Activated CD4-positive, CD25-positive, alpha-beta regulatory T cell (primary cell): ENCODE measurements at regions not wholly inside any gene's neighbourhood (a gene's known extent, or its start where the extent isn't known, plus 50 kb on each side); places are given as distances from the start of the nearest gene placed in this dataset.
"Not testable (repeated sequence)": the region's sequence is repeated elsewhere in the genome, so short reads cannot be mapped to it uniquely, and the experiment has no call there.

Experiments
- DNase-seq, 4 experiments: peaks; one replicate each; lab custom pipeline; 2025; lab: John Stamatoyannopoulos, UW

- DNase-seq: no peak
Measured at GRCh38 chr13:39893808-39894207, 238.3 kb downstream of the COG6 start.

GRCh38 chr13:39894586-39894985 is 239.1 kb downstream of the COG6 start:
- DNase-seq: no peak

GRCh38 chr13:39895254-39895653 is 239.8 kb downstream of the COG6 start:
- DNase-seq: no peak

- DNase-seq: no peak
Measured at GRCh38 chr13:39897636-39898035, 242.2 kb downstream of the COG6 start.

GRCh38 chr13:39900106-39900750 is 244.8 kb downstream of the COG6 start:
- DNase-seq: no peak

- no peak for DNase-seq
Measured at GRCh38 chr13:39904959-39905358, 249.5 kb downstream of the COG6 start.

GRCh38 chr13:39909634-39910033 is 254.2 kb downstream of the COG6 start:
- no peak for DNase-seq

- DNase-seq: no peak
Measured at GRCh38 chr13:39910041-39910440, 254.6 kb downstream of the COG6 start.

GRCh38 chr13:39910833-39911232 is 255.4 kb downstream of the COG6 start:
- DNase-seq: no peak

- DNase-seq: no peak
Measured at GRCh38 chr13:39913339-39913738, 257.9 kb downstream of the COG6 start.

GRCh38 chr13:39913928-39914327 is 258.5 kb downstream of the COG6 start:
- DNase-seq: no peak

GRCh38 chr13:39915418-39915817 is 260.0 kb downstream of the COG6 start:
- DNase-seq: no peak

GRCh38 chr13:39916330-39916729 is 260.9 kb downstream of the COG6 start:
- no peak for DNase-seq

GRCh38 chr13:39918620-39919236 is 263.3 kb downstream of the COG6 start:
- DNase-seq: no peak

- DNase-seq: no peak
Measured at GRCh38 chr13:39920613-39921012, 265.2 kb downstream of the COG6 start.

- DNase-seq: no peak
Measured at GRCh38 chr13:39926345-39926744, 270.9 kb downstream of the COG6 start.

- DNase-seq: no peak
Measured at GRCh38 chr13:39928261-39928660, 272.8 kb downstream of the COG6 start.

GRCh38 chr13:39929583-39929982 is 274.1 kb downstream of the COG6 start:
- no peak for DNase-seq

- DNase-seq: no peak
Measured at GRCh38 chr13:39930060-39930459, 274.6 kb downstream of the COG6 start.

GRCh38 chr13:39930544-39931444 is 275.3 kb downstream of the COG6 start:
- DNase-seq: no peak

GRCh38 chr13:39931505-39931904 is 276.0 kb downstream of the COG6 start:
- DNase-seq: no peak

GRCh38 chr13:39932514-39932913 is 277.1 kb downstream of the COG6 start:
- DNase-seq: not testable (repeated sequence)

GRCh38 chr13:39935155-39935554 is 279.7 kb downstream of the COG6 start:
- DNase-seq: no peak
